Right lobe of liver (tissue), 4 donors: ENCODE measurements at regions not wholly inside any gene's neighbourhood (a gene's known extent, or its start where the extent isn't known, plus 50 kb on each side); places are given as distances from the start of the nearest gene placed in this dataset.

Experiments used
- POLR2A ChIP-seq: fragments of 450-650 bp; IDR thresholded peaks from one replicate; pipeline ENCODE4 v1.6.1; 2017; ENCODE audit warnings: antibody characterized with exemption, mild to moderate bottlenecking
- TF ChIP-seq, protein P1 (sequence below), 4 donors: fragments of 200-600 bp in 3 of 4; fragments of 450-650 bp in 1 of 4; IDR thresholded peaks; one replicate each; pipeline versions ENCODE4 v1.5.1 to v1.8.0; 2016 to 2022; ENCODE audit warnings: antibody characterized with exemption in 4 of 4, mild to moderate bottlenecking in 2 of 4
- donor health status: DM: no; HTN: no; CAD: no.
- donor health status: DM: no; HTN: no; CAD: no.
- donor health status: DM: no; HTN: yes; CAD: no.

GRCh38 chr2:151137526-151137925 is 124.1 kb downstream of the RBM43 start:
- TF ChIP-seq, protein P1, sequence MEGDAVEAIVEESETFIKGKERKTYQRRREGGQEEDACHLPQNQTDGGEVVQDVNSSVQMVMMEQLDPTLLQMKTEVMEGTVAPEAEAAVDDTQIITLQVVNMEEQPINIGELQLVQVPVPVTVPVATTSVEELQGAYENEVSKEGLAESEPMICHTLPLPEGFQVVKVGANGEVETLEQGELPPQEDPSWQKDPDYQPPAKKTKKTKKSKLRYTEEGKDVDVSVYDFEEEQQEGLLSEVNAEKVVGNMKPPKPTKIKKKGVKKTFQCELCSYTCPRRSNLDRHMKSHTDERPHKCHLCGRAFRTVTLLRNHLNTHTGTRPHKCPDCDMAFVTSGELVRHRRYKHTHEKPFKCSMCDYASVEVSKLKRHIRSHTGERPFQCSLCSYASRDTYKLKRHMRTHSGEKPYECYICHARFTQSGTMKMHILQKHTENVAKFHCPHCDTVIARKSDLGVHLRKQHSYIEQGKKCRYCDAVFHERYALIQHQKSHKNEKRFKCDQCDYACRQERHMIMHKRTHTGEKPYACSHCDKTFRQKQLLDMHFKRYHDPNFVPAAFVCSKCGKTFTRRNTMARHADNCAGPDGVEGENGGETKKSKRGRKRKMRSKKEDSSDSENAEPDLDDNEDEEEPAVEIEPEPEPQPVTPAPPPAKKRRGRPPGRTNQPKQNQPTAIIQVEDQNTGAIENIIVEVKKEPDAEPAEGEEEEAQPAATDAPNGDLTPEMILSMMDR (IDR thresholded peaks at IDR 0.05) = no peak
- TF ChIP-seq POLR2A = no peak
